Neuronal stem cell (in vitro differentiated cells): ENCODE measurements at regions not wholly inside any gene's neighbourhood (a gene's known extent, or its start where the extent isn't known, plus 50 kb on each side); places are given as distances from the start of the nearest gene placed in this dataset.
A peak's percentile ranks its signal among the peaks of the same experiment; 100 is the strongest.

Source experiments
- DNase-seq: peaks from one replicate; pipeline ENCODE4 v3.0.0-alpha.2; 2013; ENCODE audit warnings: low spot score
- H2AFZ ChIP-seq: one replicate; pipeline ENCODE4 v1.6.1; 2013; ENCODE audit warnings: mild to moderate bottlenecking, low read length, inconsistent platforms
- H2AK5ac ChIP-seq: 2 replicates; pipeline ENCODE4 v1.6.1; 2013; ENCODE audit warnings: low read depth, mild to moderate bottlenecking, inconsistent platforms, low read length, moderate library complexity, mixed read lengths
- H2BK120ac ChIP-seq: 2 replicates; pipeline ENCODE4 v1.6.1; 2013; ENCODE audit warnings: low read depth, mild to moderate bottlenecking, inconsistent platforms, low read length, moderate library complexity, mixed read lengths
- H2BK12ac ChIP-seq: one replicate; pipeline ENCODE4 v1.6.1; 2013; ENCODE audit warnings: low read length, inconsistent platforms
- H2BK15ac ChIP-seq: 2 replicates; pipeline ENCODE4 v1.6.1; 2013; ENCODE audit warnings: mild to moderate bottlenecking, low read length, inconsistent platforms, mixed read lengths
- H2BK5ac ChIP-seq: one replicate; pipeline ENCODE4 v1.6.1; 2013; ENCODE audit warnings: inconsistent platforms, mild to moderate bottlenecking, low read length, moderate library complexity
- H3K14ac ChIP-seq: one replicate; pipeline ENCODE4 v1.6.1; 2013; ENCODE audit warnings: low read length, inconsistent platforms
- H3K18ac ChIP-seq: 2 replicates; pipeline ENCODE4 v1.6.1; 2013; ENCODE audit warnings: low read length, inconsistent platforms
- H3K23ac ChIP-seq: 2 replicates; pipeline ENCODE4 v1.6.1; 2013; ENCODE audit warnings: low read depth, mild to moderate bottlenecking, mixed read lengths, low read length, inconsistent platforms; ENCODE audit not compliant: poor library complexity
- H3K27ac ChIP-seq: replicated peaks from 3 replicates; pipeline ENCODE4 v1.5.1; 2013; ENCODE audit warnings: low read length, inconsistent platforms
- H3K27me3 ChIP-seq, 3 experiments: 2 replicates each; pipeline ENCODE4 v1.6.1; 2013; ENCODE audit warnings: low read length in 3 of 3, mild to moderate bottlenecking in 2 of 3, inconsistent platforms in 1 of 3, low read depth in 1 of 3, mixed read lengths in 1 of 3, moderate library complexity in 1 of 3; ENCODE audit not compliant: control insufficient read depth in 3 of 3, insufficient read depth in 3 of 3
- H3K36me3 ChIP-seq, 2 donors: replicated peaks in 1 of 2; 2 replicates each; pipeline ENCODE4 v1.6.1; 2013; ENCODE audit warnings: low read length in 2 of 2; ENCODE audit not compliant: control insufficient read depth in 2 of 2, insufficient read depth in 2 of 2
- H3K4ac ChIP-seq: 2 replicates; pipeline ENCODE4 v1.6.1; 2013; ENCODE audit warnings: inconsistent platforms, mild to moderate bottlenecking, low read length, moderate library complexity
- H3K4me1 ChIP-seq, 2 donors: 1 replicate in 1 of 2; 2 replicates in 1 of 2; pipeline ENCODE4 v1.6.1; 2013; ENCODE audit warnings: low read length in 2 of 2, low read depth in 1 of 2; ENCODE audit not compliant: control insufficient read depth in 2 of 2, insufficient read depth in 1 of 2
- H3K4me2 ChIP-seq: one replicate; pipeline ENCODE4 v1.6.1; 2013; ENCODE audit warnings: mild to moderate bottlenecking, low read length, inconsistent platforms; ENCODE audit not compliant: insufficient read depth, poor library complexity, severe bottlenecking
- H3K4me3 ChIP-seq, 2 donors: 2 replicates each; pipeline ENCODE4 v1.5.1; 2013; ENCODE audit warnings: low read length in 2 of 2, mild to moderate bottlenecking in 2 of 2, inconsistent platforms in 1 of 2, moderate library complexity in 1 of 2
- H3K79me1 ChIP-seq: one replicate; pipeline ENCODE4 v1.6.1; 2013; ENCODE audit warnings: low read depth, mild to moderate bottlenecking, inconsistent platforms, low read length, moderate library complexity
- H3K9ac ChIP-seq: one replicate; pipeline ENCODE4 v1.6.1; 2013; ENCODE audit warnings: mild to moderate bottlenecking, low read depth, low read length, inconsistent platforms; ENCODE audit not compliant: poor library complexity
- H3K9me3 ChIP-seq, 2 donors: replicated peaks in 1 of 2; 2 replicates each; pipeline versions ENCODE3 to v1.6.1; 2013; ENCODE audit warnings: low read length in 2 of 2, mild to moderate bottlenecking in 2 of 2, inconsistent platforms in 1 of 2, low read depth in 1 of 2, mixed read lengths in 1 of 2, moderate library complexity in 1 of 2; ENCODE audit not compliant: control insufficient read depth in 2 of 2, insufficient read depth in 1 of 2
- H4K8ac ChIP-seq: one replicate; pipeline ENCODE4 v1.6.1; 2013; ENCODE audit warnings: low read depth, mild to moderate bottlenecking, inconsistent platforms, low read length, moderate library complexity
- H4K91ac ChIP-seq: one replicate; pipeline ENCODE4 v1.6.1; 2013; ENCODE audit warnings: low read length, low read depth, mild to moderate bottlenecking, inconsistent platforms; ENCODE audit not compliant: poor library complexity
- WGBS, 2 donors: extraction: QIAGEN DNeasy Blood & Tissue Kit; methylation state at CpG; one replicate each; pipeline ENCODE4 v1.1.7; 2013; ENCODE audit warnings: missing lambda C conversion rate in 2 of 2, mixed read lengths in 1 of 2; ENCODE audit not compliant: insufficient read length in 2 of 2, insufficient replicate concordance in 1 of 2; ENCODE audit errors: extremely low coverage in 2 of 2; 5-methylcytosine and 5-hydroxymethylcytosine counted together

DNA sequence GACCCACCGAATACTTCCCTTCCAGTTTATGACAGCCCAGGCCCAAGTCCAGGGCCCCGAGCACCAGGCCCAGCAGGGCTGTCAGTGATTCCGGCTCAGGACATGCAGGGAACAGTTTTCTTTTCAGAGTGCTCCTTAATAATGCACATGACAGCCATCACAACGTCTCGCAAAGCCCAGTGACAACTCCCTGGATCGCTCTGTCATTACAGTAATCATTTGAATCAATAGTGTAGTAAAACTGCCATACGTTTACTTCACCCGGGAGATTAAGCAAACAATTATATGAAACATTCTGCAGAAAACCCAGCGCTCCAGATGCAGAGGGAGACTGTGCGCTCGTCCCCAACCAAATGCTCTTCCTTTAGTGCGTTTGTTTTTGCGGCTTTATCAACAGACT lies 162.6 kb upstream of the CDH13 start:
- no peak for DNase-seq
- no peak overlapping the region for H3K4ac ChIP-seq
- H3K36me3 ChIP-seq, result no peaks in the 10 kb centered on the region
- no peak overlapping the region for H3K27ac ChIP-seq
- no peak overlapping the region for H2BK15ac ChIP-seq
- H4K91ac ChIP-seq, result no peak overlapping the region
- no CpG with 5 or more reads among the region's 13 CpGs for WGBS, 2 donors
- no peaks in the 10 kb centered on the region for H3K79me1 ChIP-seq
- H3K18ac ChIP-seq, result no peak overlapping the region
- peaks cover 0 to 1% of the 10 kb centered on the region in 2 donors for H3K4me1 ChIP-seq
- no peak overlapping the region for H2BK12ac ChIP-seq
- no peaks in the 10 kb centered on the region for H3K9me3 ChIP-seq
- no peak overlapping the region for H3K4me3 ChIP-seq
- H2BK5ac ChIP-seq, result no peak overlapping the region
- H3K23ac ChIP-seq, result no peak overlapping the region
- H2BK120ac ChIP-seq, result no peak overlapping the region
- no peak overlapping the region for H3K14ac ChIP-seq
- H3K4me2 ChIP-seq, result no peak overlapping the region
- no peak overlapping the region for H2AK5ac ChIP-seq
- H3K9ac ChIP-seq, result no peak overlapping the region
- H3K27me3 ChIP-seq, result no peaks in the 10 kb centered on the region
- H4K8ac ChIP-seq, result no peak overlapping the region
- H2AFZ ChIP-seq, result no peak overlapping the region

DNA sequence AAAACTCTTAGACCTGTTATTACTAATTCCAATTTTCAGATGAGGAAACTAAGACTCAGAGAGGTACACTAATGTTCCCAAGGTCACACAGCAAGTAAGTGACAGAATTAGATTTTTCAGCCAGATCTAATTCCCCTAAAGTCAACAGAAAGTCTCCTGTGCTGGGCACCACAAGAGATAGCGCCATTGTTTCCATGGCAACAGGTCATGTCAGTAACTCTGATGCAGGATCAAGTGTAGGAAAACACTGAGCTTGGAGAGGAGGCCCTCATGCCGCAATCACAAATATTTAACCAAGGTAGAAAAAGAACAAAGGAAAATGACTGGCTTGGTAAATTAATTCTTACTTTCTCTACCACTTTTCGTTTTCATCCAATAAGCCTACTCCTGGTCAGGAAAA lies 166.0 kb upstream of the CDH13 start:
- no peak for DNase-seq
- no CpG with 5 or more reads among the region's 3 CpGs for WGBS, 2 donors
- Histone ChIP-seq H3K4ac (no peak overlapping the region), H2BK15ac (no peak overlapping the region), H3K4me3 (no peak overlapping the region), H2AK5ac (no peak overlapping the region), H3K14ac (no peak overlapping the region), H3K4me2 (no peak overlapping the region), H3K4me1 (peaks cover 0 to 1% of the 10 kb centered on the region in 2 donors), H2AFZ (no peak overlapping the region), H3K23ac (no peak overlapping the region), H3K27me3 (no peaks in the 10 kb centered on the region), H3K18ac (no peak overlapping the region), H3K27ac (no peak overlapping the region), H2BK12ac (no peak overlapping the region), H4K91ac (no peak overlapping the region), H3K36me3 (no peaks in the 10 kb centered on the region), H4K8ac (no peak overlapping the region), H2BK5ac (no peak overlapping the region), H3K9me3 (no peaks in the 10 kb centered on the region), H3K9ac (no peak overlapping the region), H2BK120ac (no peak overlapping the region), H3K79me1 (no peaks in the 10 kb centered on the region)

DNA sequence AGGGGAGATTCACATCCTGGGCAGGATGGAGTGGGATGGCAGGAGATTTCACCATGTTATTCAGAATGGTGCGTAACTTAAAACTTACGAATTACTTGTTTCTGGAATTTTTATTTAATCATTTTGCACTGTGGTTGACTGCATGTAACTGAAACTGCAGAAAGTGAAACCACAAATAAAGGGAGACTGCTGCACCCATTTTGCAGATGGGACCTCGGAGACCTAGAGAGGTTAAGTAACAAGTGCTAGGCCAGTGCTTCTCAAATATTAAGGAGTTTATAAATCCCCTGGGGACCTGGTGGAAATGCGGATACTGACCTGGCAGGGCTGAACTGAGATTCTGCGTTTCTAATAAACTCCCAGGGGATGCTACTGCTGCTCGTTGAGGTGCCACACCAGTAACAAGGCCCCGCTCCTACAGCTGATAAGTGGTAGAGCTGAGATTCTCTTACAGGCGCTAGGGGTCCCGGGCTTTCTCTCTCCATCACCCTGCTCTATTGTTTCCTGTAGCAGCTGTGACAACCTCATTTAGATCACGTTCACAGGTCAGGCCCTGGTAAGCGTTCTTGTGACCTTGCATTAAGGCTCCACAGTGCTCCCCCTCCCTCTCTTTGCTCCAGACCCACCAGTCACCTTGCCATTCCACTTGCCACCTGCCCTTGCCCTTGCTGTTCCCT lies 167.1 kb upstream of the CDH13 start:
- Histone ChIP-seq H3K14ac (no peak overlapping the region), H3K4ac (no peak overlapping the region), H3K23ac (no peak overlapping the region), H2AFZ (no peak overlapping the region), H4K8ac (no peak overlapping the region), H3K79me1 (no peaks in the 10 kb centered on the region), H2BK5ac (no peak overlapping the region), H3K27ac (no peak overlapping the region), H2BK12ac (no peak overlapping the region), H2BK15ac (no peak overlapping the region), H3K9me3 (no peaks in the 10 kb centered on the region), H3K36me3 (no peaks in the 10 kb centered on the region), H2BK120ac (no peak overlapping the region), H3K9ac (no peak overlapping the region), H3K4me3 (peak overlapping the region in 1 of 2 donors; percentile 57), H3K27me3 (no peaks in the 10 kb centered on the region), H3K4me1 (peaks cover 0 to 1% of the 10 kb centered on the region in 2 donors), H3K4me2 (no peak overlapping the region), H3K18ac (no peak overlapping the region), H4K91ac (no peak overlapping the region), H2AK5ac (no peak overlapping the region)
- no CpG with 5 or more reads among the region's 11 CpGs for WGBS, 2 donors
- no peak for DNase-seq

DNA sequence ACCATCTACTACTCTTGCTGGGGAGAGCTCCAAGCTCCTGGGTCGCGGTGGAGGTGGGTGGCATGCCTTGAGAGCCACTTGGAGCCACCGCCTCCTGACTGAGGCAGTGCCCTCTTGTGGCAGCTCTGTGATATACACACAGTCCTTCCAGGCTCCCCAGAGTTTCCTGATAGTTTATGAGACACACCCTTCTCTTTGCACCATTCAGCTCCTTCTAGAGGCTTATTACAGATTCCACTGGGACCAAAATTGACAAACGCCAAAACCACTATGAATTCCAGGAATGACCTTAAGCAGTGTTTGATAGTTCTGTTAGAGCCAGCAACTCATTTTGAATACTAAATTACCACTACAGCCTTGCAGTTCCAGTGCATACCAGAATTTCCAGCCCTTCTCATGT lies 170.1 kb upstream of the CDH13 start:
- H2AFZ ChIP-seq, result no peak overlapping the region
- H3K4me3 ChIP-seq, result no peak overlapping the region
- no peaks in the 10 kb centered on the region for H3K9me3 ChIP-seq
- H3K14ac ChIP-seq, result no peak overlapping the region
- no peak overlapping the region for H2AK5ac ChIP-seq
- no peak overlapping the region for H3K4ac ChIP-seq
- H3K27ac ChIP-seq, result no peak overlapping the region
- no peak overlapping the region for H3K9ac ChIP-seq
- peak; percentile 48 for DNase-seq
- peaks cover 0 to 1% of the 10 kb centered on the region in 2 donors for H3K4me1 ChIP-seq
- no peaks in the 10 kb centered on the region for H3K27me3 ChIP-seq
- H2BK12ac ChIP-seq, result no peak overlapping the region
- no peaks in the 10 kb centered on the region for H3K79me1 ChIP-seq
- no peak overlapping the region for H2BK5ac ChIP-seq
- H4K8ac ChIP-seq, result no peak overlapping the region
- no peaks in the 10 kb centered on the region for H3K36me3 ChIP-seq
- H4K91ac ChIP-seq, result no peak overlapping the region
- no peak overlapping the region for H2BK120ac ChIP-seq
- no CpG with 5 or more reads among the region's 4 CpGs for WGBS, 2 donors
- H2BK15ac ChIP-seq, result no peak overlapping the region
- no peak overlapping the region for H3K23ac ChIP-seq
- no peak overlapping the region for H3K18ac ChIP-seq
- H3K4me2 ChIP-seq, result no peak overlapping the region
